Panc1 (cell line): ENCODE measurements at regions not wholly inside any gene's neighbourhood (a gene's known extent, or its start where the extent isn't known, plus 50 kb on each side); places are given as distances from the start of the nearest gene placed in this dataset.

Experiments used
- POLR2AphosphoS5 ChIP-seq: IDR thresholded peaks from 2 replicates; pipeline ENCODE4 v1.6.1; 2012; ENCODE audit warnings: mild to moderate bottlenecking, low read depth, low read length, moderate library complexity
- TF ChIP-seq, protein P1 (sequence below): fragments of 450-650 bp; IDR thresholded peaks from 2 replicates; pipeline ENCODE4 v1.5.1; 2017; ENCODE audit warnings: mild to moderate bottlenecking

DNA sequence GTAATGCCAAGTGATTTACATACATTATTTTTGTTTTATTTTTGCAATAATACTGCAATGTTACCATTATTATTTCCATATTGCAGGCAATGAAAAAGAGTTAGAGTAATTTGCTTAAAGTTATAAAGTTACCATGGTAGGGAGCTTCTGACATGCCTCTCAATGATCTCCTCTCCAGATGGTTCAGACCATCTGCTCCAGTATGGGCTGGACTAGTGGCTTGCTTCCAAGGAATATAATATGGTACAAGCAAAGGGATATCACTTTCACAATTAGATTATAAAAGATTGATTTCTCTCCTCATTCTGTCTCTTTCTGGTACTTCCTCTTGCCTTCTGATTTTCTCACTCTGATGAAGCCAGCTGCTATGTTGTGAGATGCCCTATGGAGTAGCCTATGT lies 245.4 kb downstream of the INSIG2 start:
- TF ChIP-seq, protein P1, sequence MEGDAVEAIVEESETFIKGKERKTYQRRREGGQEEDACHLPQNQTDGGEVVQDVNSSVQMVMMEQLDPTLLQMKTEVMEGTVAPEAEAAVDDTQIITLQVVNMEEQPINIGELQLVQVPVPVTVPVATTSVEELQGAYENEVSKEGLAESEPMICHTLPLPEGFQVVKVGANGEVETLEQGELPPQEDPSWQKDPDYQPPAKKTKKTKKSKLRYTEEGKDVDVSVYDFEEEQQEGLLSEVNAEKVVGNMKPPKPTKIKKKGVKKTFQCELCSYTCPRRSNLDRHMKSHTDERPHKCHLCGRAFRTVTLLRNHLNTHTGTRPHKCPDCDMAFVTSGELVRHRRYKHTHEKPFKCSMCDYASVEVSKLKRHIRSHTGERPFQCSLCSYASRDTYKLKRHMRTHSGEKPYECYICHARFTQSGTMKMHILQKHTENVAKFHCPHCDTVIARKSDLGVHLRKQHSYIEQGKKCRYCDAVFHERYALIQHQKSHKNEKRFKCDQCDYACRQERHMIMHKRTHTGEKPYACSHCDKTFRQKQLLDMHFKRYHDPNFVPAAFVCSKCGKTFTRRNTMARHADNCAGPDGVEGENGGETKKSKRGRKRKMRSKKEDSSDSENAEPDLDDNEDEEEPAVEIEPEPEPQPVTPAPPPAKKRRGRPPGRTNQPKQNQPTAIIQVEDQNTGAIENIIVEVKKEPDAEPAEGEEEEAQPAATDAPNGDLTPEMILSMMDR = no peak
- no peak for TF ChIP-seq POLR2AphosphoS5
